ENCODE measurements at regions not wholly inside any gene's neighbourhood (a gene's known extent, or its start where the extent isn't known, plus 50 kb on each side); places are given as distances from the start of the nearest gene placed in this dataset.

DNA sequence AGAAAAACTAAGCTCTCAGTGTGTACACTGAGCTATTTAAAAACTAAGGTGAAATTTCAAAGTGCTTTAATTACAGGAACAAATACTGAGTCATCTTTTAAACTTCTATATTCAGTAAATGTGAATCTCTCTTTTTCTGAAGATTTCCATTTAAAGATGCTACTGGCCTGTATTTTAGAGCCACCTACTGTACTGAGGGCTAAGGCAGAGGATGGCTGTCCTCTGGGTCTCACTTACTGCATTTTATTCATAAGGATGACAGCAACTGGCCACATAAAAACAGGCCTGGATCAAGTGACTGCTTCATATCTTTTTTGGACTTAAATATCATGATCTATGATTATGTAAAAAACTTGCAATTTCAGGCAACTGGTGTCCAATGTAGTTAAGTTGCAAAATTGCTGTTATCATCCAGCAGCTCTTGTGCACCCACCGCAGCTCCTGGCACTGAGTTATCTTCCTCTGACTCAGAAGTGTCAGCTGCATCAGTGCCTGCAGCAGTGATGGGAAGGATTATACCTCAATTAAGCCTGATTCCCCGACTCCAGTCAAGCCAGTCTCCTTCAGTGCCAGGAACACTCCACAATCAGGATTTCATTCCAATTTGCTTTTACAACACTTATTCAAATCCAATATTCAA is 1073.7 kb downstream of the PDHA2 start:
- TF ChIP-seq POLR2A (IDR thresholded peaks at IDR 0.05; ENCODE audit: low read depth, low read length) (no peak), TAF1 (IDR thresholded peaks at IDR 0.05; ENCODE audit: borderline replicate concordance, low read depth, low read length) (no peak)
